ENCODE measurements at regions not wholly inside any gene's neighbourhood (a gene's known extent, or its start where the extent isn't known, plus 50 kb on each side); places are given as distances from the start of the nearest gene placed in this dataset.

- TF ChIP-seq POLR2AphosphoS5 (IDR thresholded peaks at IDR 0.05; ENCODE audit: low read depth, low read length) (no peak), POLR2A (IDR thresholded peaks at IDR 0.05; ENCODE audit: low read depth, low read length) (no peak)
Observed at GRCh38 chr4:116618638-116619037, 466.7 kb downstream of the TRAM1L1 start.
